K562 (cell line): ENCODE measurements at regions not wholly inside any gene's neighbourhood (a gene's known extent, or its start where the extent isn't known, plus 50 kb on each side); places are given as distances from the start of the nearest gene placed in this dataset.

Experiments used
- ATAC-seq: fragments of 200-7000 bp; cut with Tn5 transposase; 3 replicates; pipeline ENCODE4 v1.9.1; 2020; ENCODE audit warnings: moderate library complexity
- BruUV-seq: library from RNA; stranded (reverse); fragments of 400-500 nt; replicated peaks from 2 replicates; lab custom pipeline; 2021; lab: Mats Ljungman, UMichigan
- CTCF ChIA-PET: fragments of 300-600 bp; formaldehyde crosslinking; extraction: SDS; loops from one replicate; lab custom pipeline; 2021; ENCODE audit warnings: low intra/inter-chr PET ratio; lab: Yijun Ruan, JAX
- POLR2A ChIA-PET: fragments of 300-600, 350-650 bp; sonication (Branson Sonifier 250); formaldehyde crosslinking; extraction: SDS; loops from one replicate; lab custom pipeline; 2021; ENCODE audit warnings: antibody characterized with exemption, inconsistent platforms; lab: Yijun Ruan, JAX
- DNase-seq, 4 experiments: peaks; one replicate each; pipeline versions ENCODE4 v3.0.0 to v3.0.0-alpha.2; 2011 to 2018; ENCODE audit warnings: low spot score in 3 of 4, mixed read lengths in 3 of 4; ENCODE audit errors: extremely low read depth in 1 of 4
- FAIRE-seq: peaks from 2 replicates; lab custom pipeline; 2011; peaks lifted over from hg19 to GRCh38; lab: Jason Lieb, UNC
- H2AFZ ChIP-seq: 2 replicates; pipeline ENCODE4 v1.6.0; 2011; ENCODE audit warnings: low read depth, low read length, control low read depth, inconsistent platforms
- H3K27ac ChIP-seq: fragments of 200-600 bp; 3 replicates; pipeline ENCODE4 v1.8.0; 2011; ENCODE audit warnings: low read depth, mild to moderate bottlenecking, control low read depth, inconsistent platforms, low read length, moderate library complexity, mixed read lengths; ENCODE audit errors: extremely low read depth
- H3K27me3 ChIP-seq, 2 experiments: fragments of 300-600 bp in 1 of 2; 2 replicates in 1 of 2; 3 replicates in 1 of 2; pipeline versions ENCODE4 v1.6.0 to v1.8.0; 2011; ENCODE audit warnings: inconsistent platforms in 2 of 2, low read length in 2 of 2, mild to moderate bottlenecking in 1 of 2, mixed read lengths in 1 of 2, moderate library complexity in 1 of 2; ENCODE audit not compliant: control insufficient read depth in 2 of 2, insufficient read depth in 2 of 2
- H3K36me3 ChIP-seq: fragments of 300-600 bp; 3 replicates; pipeline ENCODE4 v1.8.0; 2011; ENCODE audit warnings: mild to moderate bottlenecking, low read length, inconsistent platforms; ENCODE audit not compliant: control insufficient read depth, insufficient read depth
- H3K4me1 ChIP-seq, 2 experiments: fragments of 200-600 bp in 1 of 2; replicated peaks in 1 of 2; 2 replicates in 1 of 2; 3 replicates in 1 of 2; pipeline versions ENCODE4 v1.5.1 to v1.8.0; 2011; ENCODE audit warnings: inconsistent platforms in 2 of 2, low read length in 2 of 2, mild to moderate bottlenecking in 1 of 2, mixed read lengths in 1 of 2, moderate library complexity in 1 of 2; ENCODE audit not compliant: control insufficient read depth in 2 of 2, insufficient read depth in 2 of 2
- H3K4me2 ChIP-seq: 2 replicates; pipeline ENCODE4 v1.6.1; 2011; ENCODE audit warnings: low read length, control low read depth, inconsistent platforms, mixed read lengths; ENCODE audit not compliant: insufficient read depth
- H3K4me3 ChIP-seq: fragments of 200-600 bp; sonication (generic), shearing (Covaris generic); 2 replicates; pipeline ENCODE4 v1.5.1; 2016; ENCODE audit warnings: control low read depth, inconsistent platforms
- H3K79me2 ChIP-seq: fragments of 200-600 bp; 3 replicates; pipeline ENCODE4 v1.8.0; 2011; ENCODE audit warnings: low read length, inconsistent platforms; ENCODE audit not compliant: control insufficient read depth, insufficient read depth
- H3K9ac ChIP-seq, 2 experiments: 2 replicates each; pipeline versions ENCODE4 v1.6.0 to v1.6.1; 2011; ENCODE audit warnings: low read depth in 2 of 2, low read length in 2 of 2, control low read depth in 1 of 2, inconsistent platforms in 1 of 2, mild to moderate bottlenecking in 1 of 2, mixed read lengths in 1 of 2; ENCODE audit not compliant: insufficient read depth in 1 of 2
- H3K9me1 ChIP-seq: one replicate; pipeline ENCODE4 v1.6.0; 2011; ENCODE audit warnings: inconsistent platforms, mild to moderate bottlenecking, low read length, moderate library complexity; ENCODE audit not compliant: control insufficient read depth, insufficient read depth
- H3K9me3 ChIP-seq: replicated peaks from 2 replicates; pipeline ENCODE4 v1.5.1; 2011; ENCODE audit warnings: low read depth, low read length, inconsistent platforms; ENCODE audit not compliant: control insufficient read depth, insufficient read depth
- H4K20me1 ChIP-seq: replicated peaks from 2 replicates; pipeline ENCODE4 v1.6.1; 2011; ENCODE audit warnings: low read length, inconsistent platforms, mixed read lengths; ENCODE audit not compliant: control insufficient read depth, insufficient read depth
- CEBPB ChIP-seq: fragments of 450-650 bp; IDR thresholded peaks from 2 replicates; pipeline ENCODE4 v1.6.1; 2016; ENCODE audit warnings: missing genetic modification characterization, missing compliant biosample characterization
- CHCHD3 ChIP-seq: fragments of 250-450 bp; sonication (Bioruptor Pico); IDR thresholded peaks from 2 replicates; pipeline ENCODE4 v2.1.2; 2022; ENCODE audit warnings: mild to moderate bottlenecking
- FOXM1 ChIP-seq, 2 experiments: fragments of 450-650 bp in 1 of 2; sonication (generic) in 1 of 2; formaldehyde crosslinking in 1 of 2; IDR thresholded peaks; 2 replicates each; pipeline versions ENCODE4 v1.6.1 to v1.9.0; 2017 to 2022; ENCODE audit warnings: low read depth in 2 of 2, mild to moderate bottlenecking in 2 of 2, missing genetic modification reagents in 1 of 2, moderate library complexity in 1 of 2
- HSF4 ChIP-seq: fragments of 250-450 bp; sonication (Bioruptor Pico); IDR thresholded peaks from 2 replicates; pipeline ENCODE4 v2.1.2; 2022; ENCODE audit warnings: mild to moderate bottlenecking, moderate library complexity, borderline replicate concordance
- KLF6 ChIP-seq: fragments of 250-450 bp; sonication (Bioruptor Pico); IDR thresholded peaks from 2 replicates; pipeline ENCODE4 v1.4.0; 2020; ENCODE audit warnings: mild to moderate bottlenecking, moderate library complexity, borderline replicate concordance
- MYNN ChIP-seq, 2 experiments: sonication (generic); formaldehyde crosslinking in 1 of 2; IDR thresholded peaks; 2 replicates each; pipeline versions ENCODE4 v1.5.0 to v1.6.1; 2016 to 2020; ENCODE audit warnings: antibody characterized with exemption in 1 of 2, missing genetic modification reagents in 1 of 2
- NR4A1 ChIP-seq, 2 experiments: fragments of 250-450 bp in 1 of 2; fragments of 450-650 bp in 1 of 2; sonication (Bioruptor Pico) in 1 of 2; IDR thresholded peaks; 2 replicates each; pipeline versions ENCODE4 v1.4.0 to v1.6.1; 2016 to 2020; ENCODE audit warnings: mild to moderate bottlenecking in 2 of 2, missing compliant biosample characterization in 1 of 2, missing genetic modification characterization in 1 of 2, moderate library complexity in 1 of 2
- PATZ1 ChIP-seq: fragments of 250-450 bp; sonication (Bioruptor Pico); IDR thresholded peaks from 2 replicates; pipeline ENCODE4 v1.5.0; 2020; ENCODE audit warnings: mild to moderate bottlenecking, borderline replicate concordance
- PML ChIP-seq: IDR thresholded peaks from 2 replicates; pipeline ENCODE4 v1.6.1; 2012; ENCODE audit warnings: low read length, inconsistent platforms
- RBFOX2 ChIP-seq: fragments of 200-400 bp; formaldehyde crosslinking; IDR thresholded peaks from 2 replicates; pipeline ENCODE4 v1.6.1; 2017; ENCODE audit warnings: low read depth, mild to moderate bottlenecking, low read length, moderate library complexity
- RBM17 ChIP-seq: fragments of 200-400 bp; formaldehyde crosslinking; IDR thresholded peaks from 2 replicates; pipeline ENCODE4 v1.6.1; 2017; ENCODE audit warnings: low read depth, mild to moderate bottlenecking, low read length, borderline replicate concordance
- USF2 ChIP-seq: sonication (generic); formaldehyde crosslinking; IDR thresholded peaks from 2 replicates; pipeline ENCODE4 v1.5.0; 2020; ENCODE audit warnings: missing genetic modification reagents
- ZKSCAN3 ChIP-seq: fragments of 250-450 bp; sonication (Bioruptor Pico); IDR thresholded peaks from 2 replicates; pipeline ENCODE4 v1.4.0; 2020
- ZNF174 ChIP-seq: fragments of 250-450 bp; sonication (Bioruptor Pico); IDR thresholded peaks from 2 replicates; pipeline ENCODE4 v1.4.0; 2020; ENCODE audit warnings: mild to moderate bottlenecking
- ZNF398 ChIP-seq: fragments of 250-450 bp; sonication (Bioruptor Pico); IDR thresholded peaks from 2 replicates; pipeline ENCODE4 v1.8.0; 2021; ENCODE audit warnings: moderate library complexity, mild to moderate bottlenecking, inconsistent platforms
- WGBS: fragments of 100-300 bp; shearing (Covaris generic); methylation state at CpG from one replicate; pipeline ENCODE4 v1.1.6; 2016; ENCODE audit warnings: low coverage, mixed read lengths; ENCODE audit not compliant: insufficient coverage; ENCODE audit errors: missing lambda C conversion rate; 5-methylcytosine and 5-hydroxymethylcytosine counted together
- in situ Hi-C: fragments of 300-500 bp; cut with MboI; formaldehyde crosslinking; loops from 4 replicates; pipeline ENCODE4 v1.15.0; 2018; ENCODE audit warnings: inconsistent platforms, mixed read lengths
- intact Hi-C: fragments of 100-400 bp; cut with micrococcal nuclease; formaldehyde crosslinking; loops from 2 replicates; pipeline ENCODE4 v1.14.2; 2022

GRCh38 chr14:51491036-51491545 lies 160.6 kb upstream of the FRMD6 start (continued):
- no peak for TF ChIP-seq PATZ1 (CRISPR knock-in tag)
- no peak for TF ChIP-seq KLF6 (CRISPR knock-in tag)
- TF ChIP-seq USF2 (CRISPR knock-in tag) = no peak
- TF ChIP-seq HSF4 = no peak
- TF ChIP-seq FOXM1 (IDR thresholded peaks at IDR 0.05; ENCODE audit: low read depth) = no peak
- no peak for TF ChIP-seq FOXM1 (CRISPR knock-in tag; IDR thresholded peaks at IDR 0.05; ENCODE audit: low read depth)

- ChIA-PET POLR2A (interaction anchor here (1.0 kb wide), 1 partner anchor 8 kb away, joined by 3 read pairs; no protein-coding TSS in a partner anchor), CTCF (no interaction called here)
- BruUV-seq = no TSS peak
- no peak for FAIRE-seq
- H3K27me3 ChIP-seq = no peaks in the 10 kb centered on the region
- no peak overlapping the region for H2AFZ ChIP-seq
- H3K36me3 ChIP-seq = no peaks in the 10 kb centered on the region
- H3K79me2 ChIP-seq = no peaks in the 10 kb centered on the region
- no peak for ATAC-seq
- no peak overlapping the region for H3K27ac ChIP-seq
- in situ Hi-C loops = no loop called here
- no peak for DNase-seq
- no peak overlapping the region for H3K4me2 ChIP-seq
- intact Hi-C loops = no loop called here
- H3K9ac ChIP-seq = no peak overlapping the region
- 7% methylated on average over 3 of the region's 3 CpGs for WGBS
- no peaks in the 10 kb centered on the region for H3K4me1 ChIP-seq
- no peak overlapping the region for H3K4me3 ChIP-seq
- H4K20me1 ChIP-seq = no peaks in the 10 kb centered on the region
- TF ChIP-seq ZKSCAN3 (CRISPR knock-in tag) (no peak), RBFOX2 (no peak), CHCHD3 (CRISPR knock-in tag) (no peak), RBM17 (no peak), ZNF174 (no peak), NR4A1 (CRISPR knock-in tag; IDR thresholded peaks at IDR 0.05) (no peak), NR4A1 (tag; IDR thresholded peaks at IDR 0.05) (no peak), MYNN (IDR thresholded peaks at IDR 0.05) (no peak), MYNN (CRISPR knock-in tag; IDR thresholded peaks at IDR 0.05) (no peak), CEBPB (tag) (no peak), PML (no peak), ZNF398 (CRISPR knock-in tag) (no peak)
- no peaks in the 10 kb centered on the region for H3K9me3 ChIP-seq
- H3K9me1 ChIP-seq = no peaks in the 10 kb centered on the region
Measured at GRCh38 chr14:51491776-51492175, 159.9 kb upstream of the FRMD6 start.
